ENCODE measurements at regions not wholly inside any gene's neighbourhood (a gene's known extent, or its start where the extent isn't known, plus 50 kb on each side); places are given as distances from the start of the nearest gene placed in this dataset.
A peak's percentile ranks its signal among the peaks of the same experiment; 100 is the strongest.

DNA sequence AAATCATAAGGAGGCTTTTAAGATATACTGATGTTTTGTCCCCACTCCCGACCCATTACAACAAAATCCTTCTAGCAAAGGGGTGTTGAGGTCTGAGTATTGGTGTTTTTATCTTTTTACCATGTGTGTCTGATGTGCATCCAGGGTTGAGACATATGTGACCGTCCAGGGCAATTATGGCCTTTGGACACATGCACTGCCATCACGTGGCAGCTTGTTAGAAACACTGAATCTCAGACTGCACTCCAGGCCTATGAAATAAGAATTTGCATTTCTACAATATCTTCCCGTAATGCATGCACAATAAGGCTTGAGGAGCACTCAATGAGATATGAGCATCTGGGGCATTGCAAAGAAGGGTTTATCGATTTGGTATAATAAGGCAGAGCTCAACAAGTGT lies 235.1 kb upstream of the ZNF804A start:
- Histone ChIP-seq H3K36me3 (no peaks in the 10 kb centered on the region), H3K4me1 (no peaks in the 10 kb centered on the region), H3K9me3 (no peaks in the 10 kb centered on the region), H3K27me3 (no peaks in the 10 kb centered on the region), H3K27ac (no peak overlapping the region), H3K4me3 (no peak overlapping the region)
- TF ChIP-seq POLR2A (IDR thresholded peaks at IDR 0.05), result no peak
- TF ChIP-seq, protein P1, sequence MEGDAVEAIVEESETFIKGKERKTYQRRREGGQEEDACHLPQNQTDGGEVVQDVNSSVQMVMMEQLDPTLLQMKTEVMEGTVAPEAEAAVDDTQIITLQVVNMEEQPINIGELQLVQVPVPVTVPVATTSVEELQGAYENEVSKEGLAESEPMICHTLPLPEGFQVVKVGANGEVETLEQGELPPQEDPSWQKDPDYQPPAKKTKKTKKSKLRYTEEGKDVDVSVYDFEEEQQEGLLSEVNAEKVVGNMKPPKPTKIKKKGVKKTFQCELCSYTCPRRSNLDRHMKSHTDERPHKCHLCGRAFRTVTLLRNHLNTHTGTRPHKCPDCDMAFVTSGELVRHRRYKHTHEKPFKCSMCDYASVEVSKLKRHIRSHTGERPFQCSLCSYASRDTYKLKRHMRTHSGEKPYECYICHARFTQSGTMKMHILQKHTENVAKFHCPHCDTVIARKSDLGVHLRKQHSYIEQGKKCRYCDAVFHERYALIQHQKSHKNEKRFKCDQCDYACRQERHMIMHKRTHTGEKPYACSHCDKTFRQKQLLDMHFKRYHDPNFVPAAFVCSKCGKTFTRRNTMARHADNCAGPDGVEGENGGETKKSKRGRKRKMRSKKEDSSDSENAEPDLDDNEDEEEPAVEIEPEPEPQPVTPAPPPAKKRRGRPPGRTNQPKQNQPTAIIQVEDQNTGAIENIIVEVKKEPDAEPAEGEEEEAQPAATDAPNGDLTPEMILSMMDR (IDR thresholded peaks at IDR 0.05), result no peak
- DNase-seq, result no peak

DNA sequence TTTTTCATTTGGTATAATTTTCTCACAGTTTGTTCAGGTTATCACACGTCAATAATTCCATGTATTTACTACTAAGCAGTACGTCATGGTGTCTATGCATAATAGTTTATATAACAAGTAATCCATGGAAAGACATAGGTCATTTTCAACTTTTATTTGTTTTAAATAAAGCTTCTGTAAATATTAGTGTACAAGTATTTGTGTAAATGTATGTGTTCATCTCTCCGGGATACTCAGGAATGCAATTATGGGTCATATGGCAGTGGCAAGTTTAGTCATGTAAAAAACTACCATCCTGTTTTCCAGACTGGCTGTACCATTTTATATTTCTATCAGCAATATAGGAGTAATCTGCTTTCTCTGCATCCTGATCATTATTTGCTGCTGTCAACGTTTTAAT lies 231.1 kb upstream of the ZNF804A start:
- Histone ChIP-seq H3K4me3 (no peak overlapping the region), H3K27me3 (no peaks in the 10 kb centered on the region), H3K9me3 (no peaks in the 10 kb centered on the region), H3K27ac (no peak overlapping the region), H3K36me3 (no peaks in the 10 kb centered on the region), H3K4me1 (no peaks in the 10 kb centered on the region)
- no peak for TF ChIP-seq POLR2A (IDR thresholded peaks at IDR 0.05)
- TF ChIP-seq, protein P1 (IDR thresholded peaks at IDR 0.05), result no peak
- DNase-seq, result no peak

- Histone ChIP-seq H3K27ac (no peak overlapping the region), H3K4me1 (no peaks in the 10 kb centered on the region), H3K9me3 (no peaks in the 10 kb centered on the region), H3K36me3 (no peaks in the 10 kb centered on the region), H3K4me3 (no peak overlapping the region), H3K27me3 (no peaks in the 10 kb centered on the region)
- DNase-seq, result no peak
- TF ChIP-seq, protein P1 (IDR thresholded peaks at IDR 0.05), result no peak
- no peak for TF ChIP-seq POLR2A (IDR thresholded peaks at IDR 0.05)
Observed at GRCh38 chr2:184369307-184369706, 229.0 kb upstream of the ZNF804A start.

- no peak overlapping the region for H3K4me3 ChIP-seq
- TF ChIP-seq, protein P1 (IDR thresholded peaks at IDR 0.05), result no peak
- TF ChIP-seq POLR2A (IDR thresholded peaks at IDR 0.05), result no peak
- H3K9me3 ChIP-seq, result no peaks in the 10 kb centered on the region
- H3K4me1 ChIP-seq, result no peaks in the 10 kb centered on the region
- H3K36me3 ChIP-seq, result no peaks in the 10 kb centered on the region
- H3K27me3 ChIP-seq, result no peaks in the 10 kb centered on the region
- no peak overlapping the region for H3K27ac ChIP-seq
- DNase-seq, result peak in 1 of 3 donors; percentile 21
Observed at GRCh38 chr2:184370954-184371353, 227.4 kb upstream of the ZNF804A start.

- no peak overlapping the region for H3K4me3 ChIP-seq
- no peaks in the 10 kb centered on the region for H3K4me1 ChIP-seq
- no peak overlapping the region for H3K27ac ChIP-seq
- H3K36me3 ChIP-seq, result no peaks in the 10 kb centered on the region
- no peak for DNase-seq
- H3K27me3 ChIP-seq, result no peaks in the 10 kb centered on the region
- no peak for TF ChIP-seq POLR2A (IDR thresholded peaks at IDR 0.05)
- TF ChIP-seq, protein P1 (IDR thresholded peaks at IDR 0.05), result no peak
- no peaks in the 10 kb centered on the region for H3K9me3 ChIP-seq
Observed at GRCh38 chr2:184371641-184372040, 226.7 kb upstream of the ZNF804A start.

GRCh38 chr2:184372484-184372883 lies 225.8 kb upstream of the ZNF804A start:
- DNase-seq, result no peak
- Histone ChIP-seq H3K27me3 (no peaks in the 10 kb centered on the region), H3K4me1 (no peaks in the 10 kb centered on the region), H3K27ac (no peak overlapping the region), H3K36me3 (no peaks in the 10 kb centered on the region), H3K4me3 (no peak overlapping the region), H3K9me3 (no peaks in the 10 kb centered on the region)
- TF ChIP-seq, protein P1 (IDR thresholded peaks at IDR 0.05), result no peak
- no peak for TF ChIP-seq POLR2A (IDR thresholded peaks at IDR 0.05)

All from Peyer's patch (tissue), 4 donors.